Lung (tissue), 11 donors: ENCODE measurements at regions not wholly inside any gene's neighbourhood (a gene's known extent, or its start where the extent isn't known, plus 50 kb on each side); places are given as distances from the start of the nearest gene placed in this dataset.
"Not testable (repeated sequence)": the region's sequence is repeated elsewhere in the genome, so short reads cannot be mapped to it uniquely, and the experiment has no call there.

Source experiments
- ATAC-seq: fragments of 200-7000 bp; cut with Tn5 transposase; one replicate; pipeline ENCODE4 v1.9.1; 2020; ENCODE audit warnings: moderate number of reproducible peaks; ENCODE audit not compliant: insufficient read depth, low FRiP score
- DNase-seq, 3 donors: peaks; one replicate each; pipeline ENCODE4 v3.0.0-alpha.2; 2013 to 2017
- H3K27ac ChIP-seq, 2 donors: one replicate each; pipeline ENCODE4 v1.5.1; 2013; ENCODE audit warnings: mild to moderate bottlenecking in 2 of 2, moderate library complexity in 2 of 2, control low read depth in 1 of 2, inconsistent platforms in 1 of 2, low read depth in 1 of 2, low read length in 1 of 2
- H3K27me3 ChIP-seq, 3 donors: one replicate each; pipeline ENCODE4 v1.5.1; 2013; ENCODE audit warnings: low read length in 2 of 3; ENCODE audit not compliant: control insufficient read depth in 3 of 3, insufficient read depth in 3 of 3
- H3K36me3 ChIP-seq, 4 donors: one replicate each; pipeline ENCODE4 v1.5.1; 2013; ENCODE audit warnings: low read length in 4 of 4, mild to moderate bottlenecking in 1 of 4, moderate library complexity in 1 of 4; ENCODE audit not compliant: control insufficient read depth in 4 of 4, insufficient read depth in 4 of 4
- H3K4me1 ChIP-seq, 5 donors: one replicate each; pipeline ENCODE4 v1.5.1; 2013; ENCODE audit warnings: low read length in 5 of 5, mild to moderate bottlenecking in 2 of 5, moderate library complexity in 1 of 5; ENCODE audit not compliant: control insufficient read depth in 5 of 5, insufficient read depth in 5 of 5
- H3K4me3 ChIP-seq: one replicate; pipeline ENCODE4 v1.5.1; 2013; ENCODE audit warnings: mild to moderate bottlenecking, control low read depth, moderate library complexity
- H3K9ac ChIP-seq, 2 donors: one replicate each; pipeline ENCODE4 v1.5.1; 2013; ENCODE audit warnings: low read length in 2 of 2, control low read depth in 1 of 2; ENCODE audit not compliant: insufficient read depth in 1 of 2
- H3K9me3 ChIP-seq, 4 donors: one replicate each; pipeline ENCODE4 v1.5.1; 2013; ENCODE audit warnings: low read length in 3 of 4, mild to moderate bottlenecking in 1 of 4, moderate library complexity in 1 of 4; ENCODE audit not compliant: control insufficient read depth in 4 of 4, insufficient read depth in 3 of 4
- CTCF ChIP-seq: IDR thresholded peaks from 2 replicates; pipeline ENCODE4 v1.5.1; 2012; ENCODE audit warnings: mild to moderate bottlenecking; ENCODE audit errors: control extremely low read depth, extremely low read depth
- WGBS, 2 donors: extraction: QIAGEN DNeasy Blood & Tissue Kit; methylation state at CpG; one replicate each; pipeline ENCODE4 v1.1.7; 2013; 5-methylcytosine and 5-hydroxymethylcytosine counted together
- donor health status: control.
- donor health status: control.
- donor health status: Bipolar disorder and iron deficiency.
- donor health status: healthy.
- donor health status: DM: yes; HTN: yes; CAD: no.

GRCh38 chr20:53656293-53657202, 62.9 kb upstream of the ZNF217 start:
- Histone ChIP-seq H3K27ac (peak overlapping the region; percentile 5 to 33), H3K27me3 (no peaks in the 10 kb centered on the region), H3K9ac (no peak overlapping the region), H3K9me3 (no peaks in the 10 kb centered on the region), H3K4me1 (peaks cover 3 to 62% (median 17%) of the 10 kb centered on the region in 5 donors), H3K36me3 (no peaks in the 10 kb centered on the region), H3K4me3 (no peak overlapping the region)
- ATAC-seq: no peak
- TF ChIP-seq CTCF: no peak
- WGBS, 2 donors: 29 to 35% methylated on average over 4 of the region's 4 CpGs
- DNase-seq: peak in 2 of 3 donors; percentile 69 to 85

- peaks cover 3 to 54% (median 16%) of the 10 kb centered on the region in 5 donors for H3K4me1 ChIP-seq
- peak overlapping the region in 1 of 2 donors; percentile 21 for H3K27ac ChIP-seq
These were observed 62.1 kb upstream of the ZNF217 start for GRCh38 chr20:53655625-53656292.

GRCh38 chr20:53654932-53655624, 61.4 kb upstream of the ZNF217 start:
- Histone ChIP-seq H3K4me3 (no peak overlapping the region), H3K9ac (no peak overlapping the region)

More at GRCh38 chr20:53655625-53656292, 62.1 kb upstream of the ZNF217 start:
- 49 to 53% methylated on average over 4 of the region's 4 CpGs for WGBS, 2 donors
- Histone ChIP-seq H3K27me3 (no peaks in the 10 kb centered on the region), H3K36me3 (no peaks in the 10 kb centered on the region), H3K4me3 (no peak overlapping the region), H3K9me3 (no peaks in the 10 kb centered on the region), H3K9ac (no peak overlapping the region)
- ATAC-seq (no peak), DNase-seq (no peak)
- no peak for TF ChIP-seq CTCF

DNA sequence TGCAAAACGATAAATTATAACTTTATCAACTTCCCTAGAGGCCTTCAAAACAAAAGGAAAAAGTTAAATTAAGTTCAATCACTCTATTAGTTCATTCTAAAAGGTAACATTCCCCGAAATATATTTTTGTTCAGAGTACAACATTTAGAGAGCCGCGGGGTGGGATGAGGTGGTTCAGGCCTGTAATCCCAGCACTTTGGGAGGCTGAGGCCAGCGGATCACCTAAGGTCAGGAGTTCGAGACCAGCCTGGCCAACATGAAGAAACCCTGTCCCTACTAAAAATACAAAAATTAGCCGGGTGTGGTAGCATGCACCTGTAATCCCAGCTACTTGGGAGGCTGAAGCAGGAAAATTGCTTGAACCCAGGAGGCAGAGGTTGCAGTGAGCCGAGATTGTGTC, 60.9 kb upstream of the ZNF217 start:
- not testable (repeated sequence) for H3K4me3 ChIP-seq, DNase-seq, ATAC-seq, H3K27me3 ChIP-seq, H3K9me3 ChIP-seq, H3K27ac ChIP-seq, H3K36me3 ChIP-seq, H3K9ac ChIP-seq
- 84 to 89% methylated on average over 8 of the region's 8 CpGs for WGBS, 2 donors
- peaks cover 0 to 44% (median 16%) of the 10 kb centered on the region in 5 donors for H3K4me1 ChIP-seq

More at GRCh38 chr20:53654932-53655624, 61.4 kb upstream of the ZNF217 start:
- ATAC-seq (no peak), DNase-seq (peak in 2 of 3 donors; percentile 18 to 32)
- no peaks in the 10 kb centered on the region for H3K9me3 ChIP-seq
- H3K36me3 ChIP-seq: no peaks in the 10 kb centered on the region
- 38 to 51% methylated on average over 13 of the region's 13 CpGs for WGBS, 2 donors
- no peak for TF ChIP-seq CTCF
- no peak overlapping the region for H3K27ac ChIP-seq
- peaks cover 1 to 48% (median 16%) of the 10 kb centered on the region in 5 donors for H3K4me1 ChIP-seq
- H3K27me3 ChIP-seq: no peaks in the 10 kb centered on the region
